SK-N-MC (cell line): ENCODE measurements at regions not wholly inside any gene's neighbourhood (a gene's known extent, or its start where the extent isn't known, plus 50 kb on each side); places are given as distances from the start of the nearest gene placed in this dataset.

ENCODE experiments used
- EZH2 ChIP-seq: fragments of 200-600 bp; sonication (generic); IDR thresholded peaks from one replicate; pipeline ENCODE4 v1.6.1; 2017; ENCODE audit warnings: antibody characterized with exemption
- FOXP2 ChIP-seq: optimal IDR thresholded peaks from 2 replicates; pipeline ENCODE3; 2011; ENCODE audit warnings: mild to moderate bottlenecking, moderate library complexity; ENCODE audit not compliant: insufficient read depth; ENCODE audit errors: extremely low read length, control extremely low read depth
- POLR2AphosphoS5 ChIP-seq: IDR thresholded peaks from 2 replicates; pipeline ENCODE4 v1.6.1; 2012; ENCODE audit warnings: mild to moderate bottlenecking, low read depth, low read length, borderline replicate concordance

DNA sequence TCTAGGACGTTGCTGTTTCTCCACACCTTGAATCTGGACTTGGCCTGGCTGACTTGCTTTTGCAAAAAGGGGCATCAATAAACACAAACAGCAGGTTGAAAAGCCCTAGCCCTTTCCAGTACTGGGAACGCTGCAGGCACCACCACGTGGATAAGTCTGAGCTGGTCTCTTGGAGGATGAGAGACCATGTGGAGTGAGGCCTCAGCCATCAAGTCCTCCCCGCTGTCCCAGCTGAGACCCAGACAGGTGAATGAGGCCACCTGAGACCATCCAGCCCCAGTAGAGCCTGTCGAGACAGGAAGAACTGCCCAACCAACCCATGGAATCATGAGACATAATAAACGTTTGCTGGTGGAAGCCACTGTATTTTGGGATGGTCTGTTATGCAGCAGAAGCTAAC is 688.7 kb downstream of the PTPRU start:
- TF ChIP-seq EZH2 = no peak
- no peak for TF ChIP-seq POLR2AphosphoS5
- no peak for TF ChIP-seq FOXP2
